B cell (primary cell): ENCODE measurements at regions not wholly inside any gene's neighbourhood (a gene's known extent, or its start where the extent isn't known, plus 50 kb on each side); places are given as distances from the start of the nearest gene placed in this dataset.

Source experiments
- CTCF ChIP-seq: fragments of 200-600 bp; IDR thresholded peaks from one replicate; pipeline ENCODE4 v1.8.0; 2022; ENCODE audit warnings: antibody characterized with exemption, mild to moderate bottlenecking
- EZH2 ChIP-seq: IDR thresholded peaks from 2 replicates; pipeline ENCODE4 v1.6.1; 2012; ENCODE audit warnings: borderline replicate concordance, low read depth, mild to moderate bottlenecking, moderate library complexity, low read length; ENCODE audit not compliant: insufficient read depth, poor library complexity, severe bottlenecking

GRCh38 chr13:75195495-75196146 lies 286.3 kb downstream of the TBC1D4 start:
- TF ChIP-seq EZH2 (no peak), CTCF (no peak)
